ENCODE measurements at regions not wholly inside any gene's neighbourhood (a gene's known extent, or its start where the extent isn't known, plus 50 kb on each side); places are given as distances from the start of the nearest gene placed in this dataset.
"Not testable (repeated sequence)": the region's sequence is repeated elsewhere in the genome, so short reads cannot be mapped to it uniquely, and the experiment has no call there.

GRCh38 chr6:22208026-22208425 lies 88.8 kb downstream of the PRL start:
- DNase-seq (ENCODE audit: low read depth), result no peak
- no peak overlapping the region for H3K4me3 ChIP-seq (ENCODE audit: low read depth, low read length)
- TF ChIP-seq CTCF (conservative IDR thresholded peaks at IDR 0.05; ENCODE audit: low read depth, low read length), result no peak

- DNase-seq (ENCODE audit: low read depth), result no peak
- no peak overlapping the region for H3K4me3 ChIP-seq (ENCODE audit: low read depth, low read length)
- TF ChIP-seq CTCF (conservative IDR thresholded peaks at IDR 0.05; ENCODE audit: low read depth, low read length), result no peak
Measured at GRCh38 chr6:22214314-22214713, 82.5 kb downstream of the PRL start.

- H3K4me3 ChIP-seq (ENCODE audit: low read depth, low read length); DNase-seq (ENCODE audit: low read depth): not testable (repeated sequence)
Measured at GRCh38 chr6:22215474-22215873, 81.4 kb downstream of the PRL start.

- no peak for TF ChIP-seq CTCF (conservative IDR thresholded peaks at IDR 0.05; ENCODE audit: low read depth, low read length)
- no peak for DNase-seq (ENCODE audit: low read depth)
- no peak overlapping the region for H3K4me3 ChIP-seq (ENCODE audit: low read depth, low read length)
Measured at GRCh38 chr6:22218410-22218809, 78.4 kb downstream of the PRL start.

GRCh38 chr6:22219925-22220324 lies 76.9 kb downstream of the PRL start:
- no peak for DNase-seq (ENCODE audit: low read depth)
- H3K4me3 ChIP-seq (ENCODE audit: low read depth, low read length), result no peak overlapping the region
- no peak for TF ChIP-seq CTCF (conservative IDR thresholded peaks at IDR 0.05; ENCODE audit: low read depth, low read length)

- TF ChIP-seq CTCF (conservative IDR thresholded peaks at IDR 0.05; ENCODE audit: low read depth, low read length), result no peak
- no peak for DNase-seq (ENCODE audit: low read depth)
- no peak overlapping the region for H3K4me3 ChIP-seq (ENCODE audit: low read depth, low read length)
Measured at GRCh38 chr6:22221211-22221610, 75.6 kb downstream of the PRL start.

- DNase-seq (ENCODE audit: low read depth), result no peak
- H3K4me3 ChIP-seq (ENCODE audit: low read depth, low read length), result no peak overlapping the region
- no peak for TF ChIP-seq CTCF (conservative IDR thresholded peaks at IDR 0.05; ENCODE audit: low read depth, low read length)
Measured at GRCh38 chr6:22221630-22222029, 75.2 kb downstream of the PRL start.

- no peak overlapping the region for H3K4me3 ChIP-seq (ENCODE audit: low read depth, low read length)
- DNase-seq (ENCODE audit: low read depth), result no peak
- no peak for TF ChIP-seq CTCF (conservative IDR thresholded peaks at IDR 0.05; ENCODE audit: low read depth, low read length)
Measured at GRCh38 chr6:22222469-22222868, 74.4 kb downstream of the PRL start.
